ENCODE measurements at regions not wholly inside any gene's neighbourhood (a gene's known extent, or its start where the extent isn't known, plus 50 kb on each side); places are given as distances from the start of the nearest gene placed in this dataset.
"Not testable (repeated sequence)": the region's sequence is repeated elsewhere in the genome, so short reads cannot be mapped to it uniquely, and the experiment has no call there.

DNA sequence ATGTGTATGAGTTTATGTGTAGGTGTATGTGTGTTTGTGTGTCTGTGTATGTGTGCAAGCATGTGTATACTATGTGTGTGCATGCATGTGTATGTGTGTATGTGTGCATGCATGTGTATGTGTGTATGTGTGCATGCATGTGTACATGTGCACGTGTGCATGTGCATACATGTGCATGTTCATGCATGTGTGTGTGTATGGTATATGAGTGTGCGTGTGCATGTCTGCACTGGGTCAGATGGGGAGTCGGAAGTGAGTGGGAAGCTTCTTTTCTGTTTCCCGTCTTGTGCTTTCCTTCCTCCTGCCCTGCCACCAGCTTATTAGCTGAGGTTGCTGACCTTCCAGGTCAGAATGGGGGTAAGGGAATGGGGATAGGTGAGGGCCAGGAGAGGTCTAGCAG lies 174.7 kb downstream of the MAP2K4 start:
- POLR2A ChIA-PET = no interaction called here
- Mint-ChIP-seq H3K9me3 (no peaks in the 10 kb centered on the region), H3K4me1 (no peaks in the 10 kb centered on the region), H3K4me3 (no peak overlapping the region), H3K36me3 (ENCODE audit: low read depth) (no peaks in the 10 kb centered on the region), H3K27ac (no peak overlapping the region), H3K27me3 (no peaks in the 10 kb centered on the region)
- CTCF ChIA-PET = no interaction called here
- no peak for DNase-seq

- ChIA-PET CTCF (no interaction called here), POLR2A (no interaction called here)
- no peaks in the 10 kb centered on the region for H3K9me3 Mint-ChIP-seq
- H3K27ac Mint-ChIP-seq = no peak overlapping the region
- H3K4me3 Mint-ChIP-seq = no peak overlapping the region
- no peaks in the 10 kb centered on the region for H3K36me3 Mint-ChIP-seq (ENCODE audit: low read depth)
- H3K4me1 Mint-ChIP-seq = no peaks in the 10 kb centered on the region
- H3K27me3 Mint-ChIP-seq = no peaks in the 10 kb centered on the region
- no peak for DNase-seq
Measured at GRCh38 chr17:12201294-12201880, 180.7 kb downstream of the MAP2K4 start.

DNA sequence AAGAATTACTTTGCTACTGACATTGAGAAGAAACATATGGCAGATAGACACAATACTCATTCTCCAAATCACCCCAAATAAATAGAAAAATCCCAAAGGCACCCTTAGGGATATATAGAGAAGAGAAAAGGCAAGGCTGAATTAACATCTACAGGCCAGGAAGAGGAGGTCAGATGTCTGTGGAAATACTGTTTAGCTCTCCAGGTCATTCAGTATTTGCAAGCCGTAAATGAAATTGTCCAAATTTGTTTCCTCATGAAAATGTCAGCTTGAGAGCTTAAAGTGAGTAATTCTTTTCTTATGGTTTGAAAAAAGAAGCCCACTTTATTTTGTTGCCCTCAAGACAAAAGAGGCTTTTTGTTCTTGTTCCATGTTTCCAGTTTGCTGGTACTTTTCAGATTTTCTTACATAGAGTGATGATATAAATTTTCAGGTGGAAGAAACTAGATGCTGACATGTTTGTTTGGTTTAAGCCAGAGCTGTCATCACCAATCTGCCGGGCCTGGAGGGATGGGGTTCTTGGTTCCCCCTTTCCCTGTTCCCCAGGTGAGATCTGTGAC lies 189.0 kb downstream of the MAP2K4 start:
- Mint-ChIP-seq H3K9me3 (peaks cover 3% of the 10 kb centered on the region), H3K36me3 (ENCODE audit: low read depth) (no peaks in the 10 kb centered on the region), H3K4me1 (no peaks in the 10 kb centered on the region), H3K27ac (no peak overlapping the region), H3K27me3 (no peaks in the 10 kb centered on the region), H3K4me3 (no peak overlapping the region)
- POLR2A ChIA-PET = no interaction called here
- CTCF ChIA-PET = no interaction called here
- DNase-seq = no peak

GRCh38 chr17:12220714-12221439 lies 200.2 kb downstream of the MAP2K4 start:
- H3K4me1 Mint-ChIP-seq; DNase-seq; H3K9me3 Mint-ChIP-seq; H3K36me3 Mint-ChIP-seq (ENCODE audit: low read depth); H3K27ac Mint-ChIP-seq; H3K4me3 Mint-ChIP-seq; POLR2A ChIA-PET; H3K27me3 Mint-ChIP-seq; CTCF ChIA-PET: not testable (repeated sequence)

DNA sequence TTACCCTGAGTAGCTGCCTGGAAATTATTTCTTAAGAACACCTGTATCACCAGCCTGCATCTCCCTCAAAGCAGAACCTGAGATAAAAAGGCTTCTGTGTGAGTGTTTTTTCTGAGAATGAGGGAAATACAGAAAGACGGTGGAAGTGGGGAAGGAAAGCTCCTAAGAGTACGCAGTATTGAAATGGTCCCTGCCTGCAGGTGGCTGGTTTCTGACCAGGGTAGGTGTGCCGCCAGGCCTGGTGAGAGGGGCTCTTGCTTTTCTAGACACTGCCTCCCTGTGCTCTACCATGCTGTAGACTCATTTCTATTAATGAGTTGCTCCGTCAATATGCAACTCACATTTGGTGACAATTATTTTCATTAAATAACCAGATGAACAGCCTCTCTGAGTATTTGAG lies 201.7 kb downstream of the MAP2K4 start:
- ChIA-PET POLR2A (no interaction called here), CTCF (no interaction called here)
- H3K27ac Mint-ChIP-seq = no peak overlapping the region
- peaks cover 9% of the 10 kb centered on the region for H3K9me3 Mint-ChIP-seq
- no peaks in the 10 kb centered on the region for H3K36me3 Mint-ChIP-seq (ENCODE audit: low read depth)
- no peaks in the 10 kb centered on the region for H3K4me1 Mint-ChIP-seq
- no peak overlapping the region for H3K4me3 Mint-ChIP-seq
- no peak for DNase-seq
- H3K27me3 Mint-ChIP-seq = no peaks in the 10 kb centered on the region

GRCh38 chr17:12227547-12227946 lies 206.9 kb downstream of the MAP2K4 start:
- H3K27me3 Mint-ChIP-seq = no peaks in the 10 kb centered on the region
- ChIA-PET CTCF (no interaction called here), POLR2A (no interaction called here)
- DNase-seq = no peak
- no peak overlapping the region for H3K27ac Mint-ChIP-seq
- H3K9me3 Mint-ChIP-seq = peaks cover 2% of the 10 kb centered on the region
- no peak overlapping the region for H3K4me3 Mint-ChIP-seq
- no peaks in the 10 kb centered on the region for H3K4me1 Mint-ChIP-seq
- no peaks in the 10 kb centered on the region for H3K36me3 Mint-ChIP-seq (ENCODE audit: low read depth)

DNA sequence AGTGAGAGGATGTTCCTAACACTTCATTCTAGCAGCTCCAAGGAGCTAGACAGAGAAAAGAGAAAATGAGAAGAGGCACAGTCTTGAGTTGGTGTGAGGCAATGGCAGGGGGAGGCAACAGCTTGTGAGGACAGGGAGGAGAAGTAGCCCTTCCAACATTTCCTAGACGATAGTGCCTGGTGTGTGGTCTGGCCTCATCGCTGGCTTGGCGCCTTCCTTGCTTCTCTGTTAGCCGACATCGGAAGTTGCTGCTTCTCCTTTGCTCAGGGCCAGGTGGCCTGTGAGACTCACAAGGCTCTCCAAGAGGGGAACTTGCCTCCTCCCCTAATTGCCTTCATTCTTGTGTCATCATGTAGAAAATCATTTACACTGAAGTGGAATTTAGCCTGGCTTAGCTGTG lies 208.7 kb downstream of the MAP2K4 start:
- Mint-ChIP-seq H3K27me3 (no peaks in the 10 kb centered on the region), H3K4me1 (no peaks in the 10 kb centered on the region), H3K9me3 (peaks cover 2% of the 10 kb centered on the region), H3K36me3 (ENCODE audit: low read depth) (no peaks in the 10 kb centered on the region), H3K4me3 (no peak overlapping the region), H3K27ac (no peak overlapping the region)
- CTCF ChIA-PET = no interaction called here
- POLR2A ChIA-PET = no interaction called here
- DNase-seq = no peak

DNA sequence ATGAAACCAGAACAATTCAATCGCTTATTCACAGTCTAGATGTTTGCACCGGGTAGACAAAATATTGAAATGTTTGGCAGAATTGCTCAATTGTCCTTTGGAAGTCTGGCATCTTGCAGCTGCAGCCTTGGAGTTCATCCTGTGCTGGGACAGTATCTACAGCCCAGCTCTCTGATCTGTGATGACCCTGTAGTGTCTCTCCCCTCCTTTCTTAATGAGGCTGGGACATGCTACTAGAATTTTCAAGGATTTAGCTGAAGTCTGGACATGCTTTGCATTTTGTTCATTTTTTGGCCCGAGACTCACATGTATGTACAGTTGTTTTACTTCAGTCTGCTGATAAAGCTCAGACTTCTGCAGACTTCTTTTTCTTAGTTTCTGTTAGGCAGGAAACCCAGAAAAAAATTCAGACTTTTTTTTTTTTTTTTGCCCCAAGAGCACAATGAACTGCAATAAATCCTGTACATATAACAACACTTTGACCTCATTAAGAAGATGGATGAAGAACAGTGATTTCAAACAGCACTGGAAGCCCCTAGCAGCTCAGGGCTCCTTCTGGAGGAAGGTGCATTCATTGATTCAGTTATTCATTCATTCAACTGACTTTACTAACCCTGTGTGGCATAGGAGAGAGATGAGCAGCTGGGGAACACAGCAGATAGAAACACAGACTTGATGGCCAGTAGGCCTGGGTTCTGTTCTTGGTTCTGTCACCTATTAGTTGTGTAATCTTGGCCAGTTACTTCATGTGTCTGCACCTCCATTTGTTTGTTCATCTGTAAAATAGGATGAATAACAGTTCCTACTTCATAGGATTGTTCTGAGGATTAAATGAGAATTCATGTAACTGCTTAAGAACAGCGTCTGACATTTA lies 210.0 kb downstream of the MAP2K4 start:
- no peak overlapping the region for H3K27ac Mint-ChIP-seq
- peaks cover 2% of the 10 kb centered on the region for H3K9me3 Mint-ChIP-seq
- CTCF ChIA-PET = no interaction called here
- no peaks in the 10 kb centered on the region for H3K4me1 Mint-ChIP-seq
- no peaks in the 10 kb centered on the region for H3K27me3 Mint-ChIP-seq
- no peak for DNase-seq
- POLR2A ChIA-PET = no interaction called here
- H3K36me3 Mint-ChIP-seq (ENCODE audit: low read depth) = no peaks in the 10 kb centered on the region
- no peak overlapping the region for H3K4me3 Mint-ChIP-seq

- H3K4me1 Mint-ChIP-seq = no peaks in the 10 kb centered on the region
- H3K27ac Mint-ChIP-seq = no peak overlapping the region
- POLR2A ChIA-PET = no interaction called here
- CTCF ChIA-PET = no interaction called here
- peaks cover 2% of the 10 kb centered on the region for H3K9me3 Mint-ChIP-seq
- no peaks in the 10 kb centered on the region for H3K36me3 Mint-ChIP-seq (ENCODE audit: low read depth)
- H3K4me3 Mint-ChIP-seq = no peak overlapping the region
- no peak for DNase-seq
- H3K27me3 Mint-ChIP-seq = no peaks in the 10 kb centered on the region
Measured at GRCh38 chr17:12231355-12231682, 210.6 kb downstream of the MAP2K4 start.

DNA sequence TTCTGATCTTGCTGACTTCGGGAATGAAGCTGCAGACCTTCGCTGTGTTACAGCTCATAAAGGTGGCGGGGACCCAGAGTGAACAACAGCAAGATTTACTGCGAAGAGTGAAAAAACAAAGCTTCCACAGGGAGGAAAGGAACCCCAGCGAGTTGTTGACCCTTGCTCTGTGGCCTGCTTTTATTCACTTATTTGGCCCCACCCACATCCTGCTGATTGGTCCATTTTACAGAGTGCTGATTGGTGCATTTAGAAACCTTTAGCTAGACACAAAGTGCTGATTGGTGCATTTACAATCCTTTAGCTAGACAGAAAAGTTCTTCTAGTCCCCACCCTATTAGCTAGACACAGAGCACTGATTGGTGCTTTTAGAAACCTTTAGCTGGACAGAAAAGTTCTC lies 218.3 kb downstream of the MAP2K4 start:
- DNase-seq; H3K4me1 Mint-ChIP-seq; POLR2A ChIA-PET; H3K27me3 Mint-ChIP-seq; H3K9me3 Mint-ChIP-seq; H3K27ac Mint-ChIP-seq; H3K4me3 Mint-ChIP-seq; H3K36me3 Mint-ChIP-seq (ENCODE audit: low read depth): not testable (repeated sequence)
- CTCF ChIA-PET = interaction anchor here (1.4 kb wide), 1 partner anchor 9 kb away, joined by 4 read pairs; no protein-coding TSS in a partner anchor

- POLR2A ChIA-PET = no interaction called here
- no peak for DNase-seq
Measured at GRCh38 chr17:12242345-12242954, 221.8 kb downstream of the MAP2K4 start.

GRCh38 chr17:12247761-12248160 lies 227.1 kb downstream of the MAP2K4 start:
- no peak overlapping the region for H3K27ac Mint-ChIP-seq
- H3K36me3 Mint-ChIP-seq (ENCODE audit: low read depth) = no peaks in the 10 kb centered on the region
- no peaks in the 10 kb centered on the region for H3K4me1 Mint-ChIP-seq
- ChIA-PET CTCF (interaction anchor here (1.2 kb wide), 1 partner anchor 9 kb away, joined by 4 read pairs; no protein-coding TSS in a partner anchor), POLR2A (no interaction called here)
- no peaks in the 10 kb centered on the region for H3K9me3 Mint-ChIP-seq
- DNase-seq = no peak
- no peaks in the 10 kb centered on the region for H3K27me3 Mint-ChIP-seq
- no peak overlapping the region for H3K4me3 Mint-ChIP-seq

More at GRCh38 chr17:12242345-12242954, 221.8 kb downstream of the MAP2K4 start:
- H3K36me3 Mint-ChIP-seq (ENCODE audit: low read depth) = no peaks in the 10 kb centered on the region
- no peak overlapping the region for H3K27ac Mint-ChIP-seq
- CTCF ChIA-PET = no interaction called here
- H3K27me3 Mint-ChIP-seq = no peaks in the 10 kb centered on the region
- no peak overlapping the region for H3K4me3 Mint-ChIP-seq
- H3K4me1 Mint-ChIP-seq = no peaks in the 10 kb centered on the region
- H3K9me3 Mint-ChIP-seq = peaks cover 3% of the 10 kb centered on the region

DNA sequence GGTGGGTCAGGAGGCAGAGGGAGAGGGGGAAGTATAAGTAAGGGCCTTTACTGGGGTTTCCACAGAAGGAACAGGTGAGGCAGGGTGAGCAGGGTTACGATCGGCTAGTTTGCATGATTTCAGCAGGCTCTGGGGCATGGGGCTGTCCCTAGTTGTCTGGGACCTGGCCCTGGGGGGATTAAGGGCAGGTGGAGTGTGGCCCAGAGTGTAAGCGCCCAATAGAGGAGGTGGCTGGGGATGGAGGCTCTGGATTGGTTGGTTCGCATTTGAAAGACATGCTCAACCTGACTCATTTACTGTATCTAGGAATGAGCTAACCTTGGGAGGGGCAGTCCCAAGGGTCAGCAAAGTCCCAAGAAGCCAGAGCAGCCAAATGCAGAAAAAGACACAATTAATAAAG lies 230.3 kb downstream of the MAP2K4 start:
- DNase-seq = no peak
- ChIA-PET CTCF (no interaction called here), POLR2A (no interaction called here)
- Mint-ChIP-seq H3K4me1 (no peaks in the 10 kb centered on the region), H3K36me3 (ENCODE audit: low read depth) (no peaks in the 10 kb centered on the region), H3K9me3 (no peaks in the 10 kb centered on the region), H3K27ac (no peak overlapping the region), H3K4me3 (no peak overlapping the region), H3K27me3 (no peaks in the 10 kb centered on the region)
